ENCODE measurements at regions not wholly inside any gene's neighbourhood (a gene's known extent, or its start where the extent isn't known, plus 50 kb on each side); places are given as distances from the start of the nearest gene placed in this dataset.

GRCh38 chr3:45313743-45314403 is 74.5 kb upstream of the LARS2 start:
- no peaks in the 10 kb centered on the region for H3K36me3 ChIP-seq (ENCODE audit: insufficient read depth, low read length)
- WGBS = 40% methylated on average over 8 of the region's 8 CpGs
- H3K27me3 ChIP-seq (ENCODE audit: insufficient read depth, low read length) = no peaks in the 10 kb centered on the region
- H3K9ac ChIP-seq (ENCODE audit: low read depth, low read length) = no peak overlapping the region
- no peaks in the 10 kb centered on the region for H3K9me3 ChIP-seq (ENCODE audit: insufficient read depth, low read depth, low read length)
- H3K4me1 ChIP-seq (ENCODE audit: insufficient read depth, low read length) = peaks cover 42% of the 10 kb centered on the region
- H3K4me3 ChIP-seq (ENCODE audit: low read length) = no peak overlapping the region
- H3K27ac ChIP-seq (ENCODE audit: low read depth, low read length) = peak overlapping the region; percentile 66; the same call in 1 of the 2 replicates

- Histone ChIP-seq H3K9me3 (ENCODE audit: insufficient read depth, low read depth, low read length) (no peaks in the 10 kb centered on the region), H3K27me3 (ENCODE audit: insufficient read depth, low read length) (no peaks in the 10 kb centered on the region), H3K36me3 (ENCODE audit: insufficient read depth, low read length) (no peaks in the 10 kb centered on the region), H3K9ac (ENCODE audit: low read depth, low read length) (no peak overlapping the region), H3K4me1 (ENCODE audit: insufficient read depth, low read length) (peaks cover 24% of the 10 kb centered on the region), H3K27ac (ENCODE audit: low read depth, low read length) (no peak overlapping the region), H3K4me3 (ENCODE audit: low read length) (no peak overlapping the region)
- 83% methylated on average over 6 of the region's 6 CpGs for WGBS
These were observed 70.7 kb upstream of the LARS2 start for GRCh38 chr3:45317710-45318109.

- no peaks in the 10 kb centered on the region for H3K9me3 ChIP-seq (ENCODE audit: insufficient read depth, low read depth, low read length)
- WGBS = 15% methylated on average over 2 of the region's 2 CpGs
- H3K27ac ChIP-seq (ENCODE audit: low read depth, low read length) = no peak overlapping the region
- peaks cover 17% of the 10 kb centered on the region for H3K4me1 ChIP-seq (ENCODE audit: insufficient read depth, low read length)
- no peak overlapping the region for H3K4me3 ChIP-seq (ENCODE audit: low read length)
- H3K36me3 ChIP-seq (ENCODE audit: insufficient read depth, low read length) = no peaks in the 10 kb centered on the region
- no peaks in the 10 kb centered on the region for H3K27me3 ChIP-seq (ENCODE audit: insufficient read depth, low read length)
- H3K9ac ChIP-seq (ENCODE audit: low read depth, low read length) = no peak overlapping the region
These were observed 69.7 kb upstream of the LARS2 start for GRCh38 chr3:45318689-45319088.

- no peaks in the 10 kb centered on the region for H3K36me3 ChIP-seq (ENCODE audit: insufficient read depth, low read length)
- H3K27ac ChIP-seq (ENCODE audit: low read depth, low read length) = peak overlapping the region; percentile 36; the same call in 1 of the 2 replicates
- H3K4me3 ChIP-seq (ENCODE audit: low read length) = no peak overlapping the region
- WGBS = 94% methylated on average over 8 of the region's 10 CpGs
- H3K9ac ChIP-seq (ENCODE audit: low read depth, low read length) = no peak overlapping the region
- no peaks in the 10 kb centered on the region for H3K9me3 ChIP-seq (ENCODE audit: insufficient read depth, low read depth, low read length)
- H3K4me1 ChIP-seq (ENCODE audit: insufficient read depth, low read length) = peaks cover 10% of the 10 kb centered on the region
- H3K27me3 ChIP-seq (ENCODE audit: insufficient read depth, low read length) = no peaks in the 10 kb centered on the region
These were observed 69.0 kb upstream of the LARS2 start for GRCh38 chr3:45319231-45319995.

GRCh38 chr3:45319996-45320305 is 68.4 kb upstream of the LARS2 start:
- peaks cover 9% of the 10 kb centered on the region for H3K4me1 ChIP-seq (ENCODE audit: insufficient read depth, low read length)
- H3K27ac ChIP-seq (ENCODE audit: low read depth, low read length) = no peak overlapping the region
- no peaks in the 10 kb centered on the region for H3K36me3 ChIP-seq (ENCODE audit: insufficient read depth, low read length)
- H3K9ac ChIP-seq (ENCODE audit: low read depth, low read length) = no peak overlapping the region
- H3K9me3 ChIP-seq (ENCODE audit: insufficient read depth, low read depth, low read length) = no peaks in the 10 kb centered on the region
- WGBS = 96% methylated on average over 3 of the region's 3 CpGs
- H3K4me3 ChIP-seq (ENCODE audit: low read length) = no peak overlapping the region
- no peaks in the 10 kb centered on the region for H3K27me3 ChIP-seq (ENCODE audit: insufficient read depth, low read length)

- H3K4me1 ChIP-seq (ENCODE audit: insufficient read depth, low read length) = peaks cover 9% of the 10 kb centered on the region
- H3K36me3 ChIP-seq (ENCODE audit: insufficient read depth, low read length) = no peaks in the 10 kb centered on the region
- H3K27me3 ChIP-seq (ENCODE audit: insufficient read depth, low read length) = no peaks in the 10 kb centered on the region
- H3K4me3 ChIP-seq (ENCODE audit: low read length) = no peak overlapping the region
- H3K27ac ChIP-seq (ENCODE audit: low read depth, low read length) = no peak overlapping the region
- H3K9me3 ChIP-seq (ENCODE audit: insufficient read depth, low read depth, low read length) = no peaks in the 10 kb centered on the region
- no peak overlapping the region for H3K9ac ChIP-seq (ENCODE audit: low read depth, low read length)
- 94% methylated on average over 5 of the region's 5 CpGs for WGBS
These were observed 67.4 kb upstream of the LARS2 start for GRCh38 chr3:45320986-45321385.

GRCh38 chr3:45321607-45322391 is 66.6 kb upstream of the LARS2 start:
- 86% methylated on average over 11 of the region's 11 CpGs for WGBS
- no peak overlapping the region for H3K9ac ChIP-seq (ENCODE audit: low read depth, low read length)
- no peak overlapping the region for H3K27ac ChIP-seq (ENCODE audit: low read depth, low read length)
- H3K27me3 ChIP-seq (ENCODE audit: insufficient read depth, low read length) = no peaks in the 10 kb centered on the region
- H3K4me1 ChIP-seq (ENCODE audit: insufficient read depth, low read length) = peaks cover 9% of the 10 kb centered on the region
- no peak overlapping the region for H3K4me3 ChIP-seq (ENCODE audit: low read length)
- no peaks in the 10 kb centered on the region for H3K9me3 ChIP-seq (ENCODE audit: insufficient read depth, low read depth, low read length)
- H3K36me3 ChIP-seq (ENCODE audit: insufficient read depth, low read length) = no peaks in the 10 kb centered on the region

- no peak overlapping the region for H3K27ac ChIP-seq (ENCODE audit: low read depth, low read length)
- no peak overlapping the region for H3K9ac ChIP-seq (ENCODE audit: low read depth, low read length)
- H3K4me3 ChIP-seq (ENCODE audit: low read length) = no peak overlapping the region
- H3K27me3 ChIP-seq (ENCODE audit: insufficient read depth, low read length) = no peaks in the 10 kb centered on the region
- no peaks in the 10 kb centered on the region for H3K36me3 ChIP-seq (ENCODE audit: insufficient read depth, low read length)
- WGBS = 99% methylated on average over 3 of the region's 4 CpGs
- H3K9me3 ChIP-seq (ENCODE audit: insufficient read depth, low read depth, low read length) = no peaks in the 10 kb centered on the region
- H3K4me1 ChIP-seq (ENCODE audit: insufficient read depth, low read length) = peaks cover 9% of the 10 kb centered on the region
These were observed 65.8 kb upstream of the LARS2 start for GRCh38 chr3:45322616-45323015.

GRCh38 chr3:45325676-45326075 is 62.7 kb upstream of the LARS2 start:
- Histone ChIP-seq H3K27me3 (ENCODE audit: insufficient read depth, low read length) (no peaks in the 10 kb centered on the region), H3K9me3 (ENCODE audit: insufficient read depth, low read depth, low read length) (no peaks in the 10 kb centered on the region), H3K9ac (ENCODE audit: low read depth, low read length) (no peak overlapping the region), H3K4me1 (ENCODE audit: insufficient read depth, low read length) (no peaks in the 10 kb centered on the region; the same call in 1 of the 2 replicates), H3K36me3 (ENCODE audit: insufficient read depth, low read length) (no peaks in the 10 kb centered on the region), H3K27ac (ENCODE audit: low read depth, low read length) (no peak overlapping the region), H3K4me3 (ENCODE audit: low read length) (no peak overlapping the region)
- 91% methylated on average over 4 of the region's 4 CpGs for WGBS

GRCh38 chr3:45329761-45330305 is 58.5 kb upstream of the LARS2 start:
- Histone ChIP-seq H3K27me3 (ENCODE audit: insufficient read depth, low read length) (no peaks in the 10 kb centered on the region), H3K27ac (ENCODE audit: low read depth, low read length) (no peak overlapping the region), H3K4me1 (ENCODE audit: insufficient read depth, low read length) (no peaks in the 10 kb centered on the region), H3K9ac (ENCODE audit: low read depth, low read length) (no peak overlapping the region), H3K36me3 (ENCODE audit: insufficient read depth, low read length) (no peaks in the 10 kb centered on the region), H3K9me3 (ENCODE audit: insufficient read depth, low read depth, low read length) (no peaks in the 10 kb centered on the region), H3K4me3 (ENCODE audit: low read length) (no peak overlapping the region)
- 92% methylated on average over 8 of the region's 8 CpGs for WGBS
